ENCODE measurements at regions not wholly inside any gene's neighbourhood (a gene's known extent, or its start where the extent isn't known, plus 50 kb on each side); places are given as distances from the start of the nearest gene placed in this dataset.

- no peak for DNase-seq
These were observed 60.5 kb downstream of the NR2F2 start for GRCh38 chr15:96390986-96391385.

GRCh38 chr15:96392380-96393208 lies 62.1 kb downstream of the NR2F2 start:
- no peak for DNase-seq

- DNase-seq = no peak
These were observed 62.7 kb downstream of the NR2F2 start for GRCh38 chr15:96393209-96393513.

- DNase-seq = no peak
These were observed 65.2 kb downstream of the NR2F2 start for GRCh38 chr15:96395687-96396086.

- DNase-seq = no peak
These were observed 68.3 kb downstream of the NR2F2 start for GRCh38 chr15:96398776-96399175.

GRCh38 chr15:96402403-96402802 lies 71.9 kb downstream of the NR2F2 start:
- no peak for DNase-seq

GRCh38 chr15:96403071-96403470 lies 72.6 kb downstream of the NR2F2 start:
- no peak for DNase-seq

- DNase-seq = no peak
These were observed 73.4 kb downstream of the NR2F2 start for GRCh38 chr15:96403932-96404331.

GRCh38 chr15:96404560-96404959 lies 74.1 kb downstream of the NR2F2 start:
- no peak for DNase-seq

GRCh38 chr15:96406291-96406690 lies 75.8 kb downstream of the NR2F2 start:
- DNase-seq = no peak

- DNase-seq = no peak
These were observed 76.2 kb downstream of the NR2F2 start for GRCh38 chr15:96406701-96407100.

GRCh38 chr15:96407482-96407881 lies 77.0 kb downstream of the NR2F2 start:
- no peak for DNase-seq

GRCh38 chr15:96408591-96409183 lies 78.2 kb downstream of the NR2F2 start:
- DNase-seq = no peak

- no peak for DNase-seq
These were observed 79.0 kb downstream of the NR2F2 start for GRCh38 chr15:96409215-96410138.

- DNase-seq = no peak
These were observed 79.9 kb downstream of the NR2F2 start for GRCh38 chr15:96410175-96411055.

- DNase-seq = no peak
These were observed 80.8 kb downstream of the NR2F2 start for GRCh38 chr15:96411056-96412031.

GRCh38 chr15:96412045-96412905 lies 81.8 kb downstream of the NR2F2 start:
- no peak for DNase-seq

GRCh38 chr15:96412906-96413231 lies 82.4 kb downstream of the NR2F2 start:
- no peak for DNase-seq

- no peak for DNase-seq
These were observed 83.2 kb downstream of the NR2F2 start for GRCh38 chr15:96413657-96414056.

- no peak for DNase-seq
These were observed 84.4 kb downstream of the NR2F2 start for GRCh38 chr15:96414875-96415274.

Data from stimulated activated CD4-positive, alpha-beta T cell treated with anti-CD3 and anti-CD28 coated beads, Interleukin-4, amount 100 ng/mL, for 4 hours (primary cell).